Keratinocyte (primary cell): ENCODE measurements at regions not wholly inside any gene's neighbourhood (a gene's known extent, or its start where the extent isn't known, plus 50 kb on each side); places are given as distances from the start of the nearest gene placed in this dataset.

Experiments
- CTCF ChIP-seq, 3 experiments: IDR thresholded peaks in 1 of 3; conservative IDR thresholded peaks in 1 of 3; optimal IDR thresholded peaks in 1 of 3; 2 replicates in 2 of 3; 3 replicates in 1 of 3; pipeline versions ENCODE3 to v1.5.1; 2011; ENCODE audit warnings: low read length in 3 of 3, mild to moderate bottlenecking in 3 of 3, moderate library complexity in 2 of 3, control low read depth in 1 of 3, inconsistent platforms in 1 of 3; ENCODE audit not compliant: insufficient read depth in 2 of 3; ENCODE audit errors: extremely low read depth in 1 of 3
- EZH2 ChIP-seq: IDR thresholded peaks from one replicate; pipeline ENCODE4 v1.6.1; 2012; ENCODE audit warnings: inconsistent platforms, mild to moderate bottlenecking, low read length, moderate library complexity

DNA sequence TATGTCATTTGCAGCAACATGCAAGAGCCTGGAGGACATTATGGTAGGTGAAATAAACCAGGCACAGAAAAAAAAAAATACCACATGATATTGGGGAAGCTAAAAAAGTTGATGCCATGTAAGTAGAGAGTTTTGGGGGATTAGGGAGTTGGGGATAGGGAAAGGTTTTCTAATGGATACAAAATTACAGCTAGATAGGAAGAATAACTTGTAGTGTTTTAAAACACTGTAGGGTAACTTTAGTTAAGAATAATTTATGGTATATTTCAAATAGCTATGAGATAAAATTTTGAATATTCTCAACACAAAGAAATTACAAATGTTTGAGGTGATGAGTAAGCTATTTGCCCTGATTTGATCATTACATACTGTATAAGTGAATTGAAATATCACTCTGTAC lies 1456.7 kb upstream of the MIR17HG start:
- no peak for TF ChIP-seq CTCF (optimal IDR thresholded peaks at IDR 0.05 in 1 of 3, IDR thresholded peaks at IDR 0.05 in 1 of 3, conservative IDR thresholded peaks at IDR 0.05 in 1 of 3; ENCODE audit: extremely low read depth in 1 of 3, insufficient read depth in 2 of 3, low read length in 3 of 3)
- no peak for TF ChIP-seq EZH2
